OCI-LY7 (cell line): ENCODE measurements at regions not wholly inside any gene's neighbourhood (a gene's known extent, or its start where the extent isn't known, plus 50 kb on each side); places are given as distances from the start of the nearest gene placed in this dataset.

Experiments
- BruUV-seq: library from RNA; stranded (reverse); fragments of 400-500 nt; replicated peaks from 2 replicates; lab custom pipeline; 2021; lab: Mats Ljungman, UMichigan
- CTCF ChIA-PET: fragments of 300-600 bp; sonication (Branson Sonifier 250); formaldehyde crosslinking; loops from one replicate; lab custom pipeline; 2022; ENCODE audit warnings: antibody characterized with exemption; ENCODE audit not compliant: unreplicated experiment; lab: Charles Lee
- POLR2A ChIA-PET: fragments of 300-600 bp; sonication (Branson Sonifier 250); formaldehyde crosslinking; loops from one replicate; lab custom pipeline; 2022; ENCODE audit warnings: antibody characterized with exemption; lab: Charles Lee
- DNase-seq: peaks from one replicate; pipeline ENCODE4 v3.0.0-alpha.2; 2015; ENCODE audit warnings: low spot score
- H2AFZ ChIP-seq: fragments of 200-600 bp; sonication (generic), shearing (Covaris generic); 2 replicates; pipeline ENCODE4 v1.6.1; 2014; ENCODE audit warnings: mild to moderate bottlenecking, antibody characterized with exemption, low read length, moderate library complexity
- H3K27ac ChIP-seq: fragments of 200-600 bp; sonication (generic); 2 replicates; pipeline ENCODE4 v1.5.1; 2014; ENCODE audit warnings: mixed run types, low read depth, mild to moderate bottlenecking, moderate library complexity, low read length, inconsistent platforms; ENCODE audit not compliant: poor library complexity, severe bottlenecking
- H3K36me3 ChIP-seq: fragments of 200-600 bp; sonication (generic); 2 replicates; pipeline ENCODE4 v1.6.1; 2014; ENCODE audit warnings: mild to moderate bottlenecking, antibody characterized with exemption, low read length, moderate library complexity, mixed read lengths; ENCODE audit not compliant: insufficient read depth
- H3K4me1 ChIP-seq: fragments of 200-600 bp; sonication (generic); 2 replicates; pipeline ENCODE4 v1.5.1; 2014; ENCODE audit warnings: mild to moderate bottlenecking, low read length; ENCODE audit not compliant: insufficient read depth, poor library complexity, severe bottlenecking
- H3K4me2 ChIP-seq: fragments of 200-600 bp; sonication (generic); 2 replicates; pipeline ENCODE4 v1.6.1; 2014; ENCODE audit warnings: mild to moderate bottlenecking, low read length
- H3K4me3 ChIP-seq: fragments of 200-600 bp; sonication (generic); 2 replicates; pipeline ENCODE4 v1.5.1; 2014; ENCODE audit warnings: mild to moderate bottlenecking, low read depth, low read length; ENCODE audit not compliant: poor library complexity, severe bottlenecking
- H3K79me2 ChIP-seq: fragments of 200-600 bp; sonication (generic); 2 replicates; pipeline ENCODE4 v1.6.1; 2016; ENCODE audit warnings: low read depth, mild to moderate bottlenecking, low read length, moderate library complexity, mixed read lengths; ENCODE audit not compliant: insufficient read depth
- H3K9me2 ChIP-seq: fragments of 200-600 bp; sonication (generic); 2 replicates; pipeline ENCODE4 v1.6.1; 2016; ENCODE audit warnings: mild to moderate bottlenecking, low read length, mixed read lengths; ENCODE audit not compliant: insufficient read depth
- H3K9me3 ChIP-seq: fragments of 200-600 bp; sonication (generic); 2 replicates; pipeline ENCODE4 v1.6.1; 2014; ENCODE audit warnings: mild to moderate bottlenecking, mixed run types, low read length, mixed read lengths
- H4K20me1 ChIP-seq: fragments of 200-600 bp; sonication (generic); 2 replicates; pipeline ENCODE4 v1.6.1; 2014; ENCODE audit warnings: mild to moderate bottlenecking, antibody characterized with exemption, low read length, moderate library complexity, mixed read lengths; ENCODE audit not compliant: insufficient read depth
- EZH2phosphoT487 ChIP-seq: fragments of 200-600 bp; sonication (generic); IDR thresholded peaks from 2 replicates; pipeline ENCODE4 v1.6.1; 2018; ENCODE audit warnings: low read depth, borderline replicate concordance, mild to moderate bottlenecking, mixed run types, antibody characterized with exemption, low read length, moderate library complexity, mixed read lengths
- intact Hi-C: fragments of 100-400 bp; cut with micrococcal nuclease; formaldehyde crosslinking; loops from one replicate; pipeline ENCODE4 v1.10.0; 2022; ENCODE audit not compliant: unreplicated experiment
- TF ChIP-seq, protein P1 (sequence below): fragments of 200-600 bp; sonication (generic); conservative IDR thresholded peaks from 2 replicates; pipeline ENCODE4 v1.5.1; 2014; ENCODE audit warnings: mild to moderate bottlenecking, antibody characterized with exemption, low read length, moderate library complexity, mixed read lengths

DNA sequence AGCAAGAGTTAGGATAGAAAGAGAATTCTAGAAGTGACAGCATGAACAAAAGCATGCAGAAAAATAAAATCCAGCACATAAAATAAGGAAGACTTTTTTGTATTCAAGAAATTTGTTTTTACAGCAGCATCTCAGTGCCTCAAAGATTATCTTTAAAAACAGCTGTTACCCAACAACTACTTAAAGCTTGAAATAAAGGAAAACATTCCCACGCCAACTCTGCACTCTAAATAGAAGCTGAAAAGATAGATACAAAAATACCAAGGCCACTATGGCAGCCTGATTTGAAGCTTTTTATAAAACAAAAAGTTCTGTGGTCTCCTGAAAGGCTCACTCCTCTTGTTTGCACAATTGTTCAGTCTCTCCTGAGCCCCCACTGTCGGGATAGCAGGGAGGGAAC, 83.6 kb upstream of the LRRC55 start:
- TF ChIP-seq, protein P1, sequence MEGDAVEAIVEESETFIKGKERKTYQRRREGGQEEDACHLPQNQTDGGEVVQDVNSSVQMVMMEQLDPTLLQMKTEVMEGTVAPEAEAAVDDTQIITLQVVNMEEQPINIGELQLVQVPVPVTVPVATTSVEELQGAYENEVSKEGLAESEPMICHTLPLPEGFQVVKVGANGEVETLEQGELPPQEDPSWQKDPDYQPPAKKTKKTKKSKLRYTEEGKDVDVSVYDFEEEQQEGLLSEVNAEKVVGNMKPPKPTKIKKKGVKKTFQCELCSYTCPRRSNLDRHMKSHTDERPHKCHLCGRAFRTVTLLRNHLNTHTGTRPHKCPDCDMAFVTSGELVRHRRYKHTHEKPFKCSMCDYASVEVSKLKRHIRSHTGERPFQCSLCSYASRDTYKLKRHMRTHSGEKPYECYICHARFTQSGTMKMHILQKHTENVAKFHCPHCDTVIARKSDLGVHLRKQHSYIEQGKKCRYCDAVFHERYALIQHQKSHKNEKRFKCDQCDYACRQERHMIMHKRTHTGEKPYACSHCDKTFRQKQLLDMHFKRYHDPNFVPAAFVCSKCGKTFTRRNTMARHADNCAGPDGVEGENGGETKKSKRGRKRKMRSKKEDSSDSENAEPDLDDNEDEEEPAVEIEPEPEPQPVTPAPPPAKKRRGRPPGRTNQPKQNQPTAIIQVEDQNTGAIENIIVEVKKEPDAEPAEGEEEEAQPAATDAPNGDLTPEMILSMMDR, result no peak
- TF ChIP-seq EZH2phosphoT487, result no peak
- no peaks in the 10 kb centered on the region for H4K20me1 ChIP-seq
- H3K4me2 ChIP-seq, result no peak overlapping the region
- no peak for DNase-seq
- no peak overlapping the region for H2AFZ ChIP-seq
- no peaks in the 10 kb centered on the region for H3K9me2 ChIP-seq
- no peaks in the 10 kb centered on the region for H3K4me1 ChIP-seq
- no peak overlapping the region for H3K4me3 ChIP-seq
- BruUV-seq, result no TSS peak
- POLR2A ChIA-PET, result no interaction called here
- H3K79me2 ChIP-seq, result no peaks in the 10 kb centered on the region
- no peaks in the 10 kb centered on the region for H3K36me3 ChIP-seq
- intact Hi-C loops, result no loop called here
- H3K27ac ChIP-seq, result no peak overlapping the region
- H3K9me3 ChIP-seq, result no peaks in the 10 kb centered on the region
- CTCF ChIA-PET, result no interaction called here

DNA sequence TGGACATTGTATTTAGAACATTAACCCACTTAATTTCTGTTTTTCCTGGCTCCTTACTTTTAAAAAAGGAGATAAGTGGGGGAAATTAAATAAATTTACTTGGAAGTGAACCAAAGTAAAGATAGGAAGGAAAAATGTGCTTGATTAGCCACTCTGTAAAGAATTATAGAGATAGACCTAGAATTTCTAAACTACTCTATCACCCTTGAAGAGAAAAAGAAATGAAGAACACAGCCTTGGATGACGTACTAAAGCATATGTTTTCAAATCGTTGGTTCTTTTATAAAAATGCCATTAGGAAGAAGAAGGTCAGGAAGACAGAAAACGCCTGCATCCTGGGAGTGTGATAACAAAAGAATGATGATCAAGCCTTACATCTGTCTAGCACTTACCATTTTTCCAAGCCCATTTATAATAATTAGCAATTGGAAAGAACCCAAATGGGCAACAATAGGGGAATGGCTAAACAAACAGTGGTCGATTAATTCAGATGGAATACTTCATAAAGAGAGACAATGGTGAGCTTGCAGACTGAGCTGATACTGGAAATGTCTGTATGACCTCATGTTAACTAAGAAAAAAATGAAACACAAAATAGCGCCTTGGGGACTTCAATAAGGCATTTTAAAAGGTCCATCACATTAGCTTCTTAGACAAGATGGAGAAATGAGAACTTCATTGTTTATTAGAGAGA, 81.0 kb upstream of the LRRC55 start:
- TF ChIP-seq, protein P1, result no peak
- TF ChIP-seq EZH2phosphoT487, result no peak
- Histone ChIP-seq H3K79me2 (no peaks in the 10 kb centered on the region), H2AFZ (no peak overlapping the region), H3K4me2 (no peak overlapping the region), H3K4me3 (no peak overlapping the region), H3K36me3 (no peaks in the 10 kb centered on the region), H4K20me1 (no peaks in the 10 kb centered on the region), H3K27ac (no peak overlapping the region), H3K9me2 (no peaks in the 10 kb centered on the region), H3K9me3 (no peaks in the 10 kb centered on the region), H3K4me1 (no peaks in the 10 kb centered on the region)
- ChIA-PET CTCF (no interaction called here), POLR2A (no interaction called here)
- no peak for DNase-seq
- intact Hi-C loops, result no loop called here
- no TSS peak for BruUV-seq

DNA sequence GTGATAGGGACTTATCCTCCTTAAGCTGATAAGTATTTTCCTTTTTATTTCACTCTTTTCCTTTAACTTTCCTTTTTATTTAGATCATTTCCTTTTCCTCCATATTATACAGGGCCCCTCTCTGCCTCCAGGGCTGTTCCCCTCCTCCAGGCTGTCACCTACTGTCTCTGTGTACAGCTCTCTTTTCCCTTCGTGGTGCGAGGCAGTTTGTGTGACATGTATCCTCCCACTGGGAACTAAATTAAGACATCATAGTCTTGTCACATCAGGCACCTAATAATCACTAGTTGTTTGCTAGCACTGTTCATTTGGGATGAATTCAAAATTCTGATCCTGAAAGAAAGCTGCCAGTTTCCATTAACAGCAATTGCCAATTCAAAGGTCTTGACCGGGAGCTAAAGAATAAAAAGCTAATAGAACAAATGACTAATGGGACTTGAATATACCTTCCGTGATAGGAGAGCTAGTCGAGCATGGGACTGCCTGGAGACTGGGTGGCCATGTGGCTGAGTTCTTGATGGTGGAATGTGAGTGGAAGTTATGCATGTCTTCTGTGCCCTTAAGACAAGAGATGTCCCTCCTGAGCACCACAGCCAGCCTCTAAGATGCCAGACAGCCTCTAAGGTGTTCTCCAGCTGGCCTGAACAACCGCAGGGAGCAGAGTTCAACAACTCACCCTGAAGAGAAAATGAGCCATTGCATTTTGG, 77.7 kb upstream of the LRRC55 start:
- H3K4me2 ChIP-seq, result no peak overlapping the region
- CTCF ChIA-PET, result interaction anchor here (0.5 kb wide), 1 partner anchor 31 kb away, joined by 3 read pairs; no protein-coding TSS in a partner anchor
- no TSS peak for BruUV-seq
- H2AFZ ChIP-seq, result no peak overlapping the region
- H3K36me3 ChIP-seq, result no peaks in the 10 kb centered on the region
- TF ChIP-seq, protein P1, result no peak
- no peak for TF ChIP-seq EZH2phosphoT487
- POLR2A ChIA-PET, result no interaction called here
- no peaks in the 10 kb centered on the region for H3K79me2 ChIP-seq
- no peak overlapping the region for H3K27ac ChIP-seq
- no peaks in the 10 kb centered on the region for H3K4me1 ChIP-seq
- H3K9me2 ChIP-seq, result no peaks in the 10 kb centered on the region
- DNase-seq, result no peak
- H3K4me3 ChIP-seq, result no peak overlapping the region
- no peaks in the 10 kb centered on the region for H3K9me3 ChIP-seq
- intact Hi-C loops, result no loop called here
- H4K20me1 ChIP-seq, result no peaks in the 10 kb centered on the region
